ENCODE measurements at regions not wholly inside any gene's neighbourhood (a gene's known extent, or its start where the extent isn't known, plus 50 kb on each side); places are given as distances from the start of the nearest gene placed in this dataset.
A peak's percentile ranks its signal among the peaks of the same experiment; 100 is the strongest.

DNA sequence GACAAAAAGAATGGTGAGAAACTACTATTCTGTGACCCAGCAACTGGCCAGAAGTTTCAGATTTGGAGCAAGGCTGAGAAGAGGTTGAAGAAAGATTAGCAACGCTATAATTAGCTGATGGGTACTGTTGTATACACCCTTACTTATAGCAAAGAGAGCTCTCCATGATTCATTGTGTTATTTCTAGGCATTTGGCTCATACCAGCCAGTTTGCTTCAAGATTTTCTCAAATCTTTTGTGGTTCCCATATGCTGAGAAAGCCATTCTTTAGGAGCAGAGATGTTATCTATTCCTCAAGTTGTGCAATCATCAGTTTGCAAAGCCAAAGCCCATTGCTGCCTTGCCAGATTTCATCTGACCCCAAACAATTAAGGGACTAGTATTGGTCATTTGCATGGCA, 179.4 kb downstream of the ETS1 start:
- no peak for DNase-seq

DNA sequence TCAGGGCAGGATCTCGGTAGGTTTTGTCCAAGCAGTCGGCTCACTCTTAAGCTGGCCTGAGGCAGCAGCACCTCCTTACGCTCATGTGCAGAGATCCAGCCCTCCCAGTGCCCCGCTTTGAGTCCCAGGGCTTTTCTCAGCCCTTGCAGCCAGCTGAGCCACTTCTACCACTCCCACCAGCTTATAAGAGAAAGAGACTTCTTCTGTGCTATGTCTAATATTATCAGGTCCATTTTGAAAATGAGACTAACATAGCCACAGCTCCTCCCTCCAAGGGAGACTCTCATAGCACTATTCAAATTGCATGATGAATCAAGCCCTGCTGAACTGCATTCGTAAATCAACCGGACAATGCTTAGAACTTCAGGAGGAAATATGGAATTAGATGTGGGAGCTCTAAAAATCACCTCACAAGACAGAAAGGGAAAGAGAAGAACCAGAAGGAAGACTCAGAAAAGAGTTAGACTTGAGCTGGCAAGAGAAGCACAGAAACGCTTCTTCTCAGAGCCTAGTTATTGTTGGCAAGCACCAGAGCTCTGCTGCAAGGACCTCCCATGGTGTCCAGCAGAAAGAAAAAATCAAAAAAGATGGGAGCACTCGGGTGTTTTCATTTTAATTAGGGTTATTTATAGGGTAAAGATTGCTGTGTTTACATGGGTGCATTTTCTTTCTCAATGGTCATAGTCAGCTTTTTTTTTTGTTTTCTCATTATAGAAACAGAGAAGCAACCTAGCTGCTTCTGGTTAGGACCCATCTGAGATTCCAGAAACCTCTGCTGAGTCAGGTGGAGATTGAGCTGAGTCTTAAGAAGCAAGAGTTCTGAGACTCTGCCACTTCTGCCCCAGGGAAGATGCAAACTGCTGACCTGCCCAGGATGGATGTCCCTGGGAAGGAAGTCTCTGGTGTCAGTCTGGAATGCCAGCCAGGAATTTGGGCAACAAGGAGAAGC, 181.4 kb downstream of the ETS1 start:
- DNase-seq, result no peak

DNA sequence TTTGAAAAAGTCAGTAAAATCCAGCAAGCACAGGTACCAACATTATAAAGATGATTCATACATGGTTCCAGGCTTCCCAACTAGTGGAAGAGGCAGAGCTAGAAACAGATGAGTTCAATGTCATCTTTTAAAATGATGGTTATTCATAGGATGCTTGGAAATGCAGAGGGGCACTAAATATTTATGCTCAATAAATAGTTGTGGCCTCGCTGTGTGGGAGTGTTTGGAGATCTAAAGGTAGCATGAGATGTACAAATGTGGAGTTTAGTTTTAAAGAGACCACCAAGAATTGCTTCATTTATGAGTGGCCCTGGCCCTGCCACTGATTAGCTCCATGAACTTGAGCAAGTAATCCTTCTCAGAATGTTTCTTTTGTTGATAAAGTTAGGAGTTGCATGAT, 182.2 kb downstream of the ETS1 start:
- no peak for DNase-seq

DNA sequence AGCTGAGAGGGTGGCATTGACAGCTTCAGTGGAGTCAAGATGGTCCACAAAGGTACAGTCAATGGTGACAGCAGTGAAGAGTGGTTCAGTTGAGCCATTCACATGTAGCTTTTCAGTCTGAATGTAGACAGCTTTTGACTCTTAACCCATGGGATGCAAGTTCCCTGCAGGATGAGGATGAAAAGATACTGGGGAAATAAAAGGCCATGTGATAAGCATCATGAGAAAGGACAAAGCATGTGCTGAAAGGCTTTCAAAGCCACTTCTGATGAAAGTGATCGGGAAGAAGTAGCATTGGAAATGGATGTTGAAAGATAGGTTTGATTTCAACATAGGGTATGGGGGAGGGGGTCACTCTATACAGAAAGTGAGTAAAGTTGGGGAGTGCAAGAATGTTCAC, 182.9 kb downstream of the ETS1 start:
- no peak for DNase-seq

DNA sequence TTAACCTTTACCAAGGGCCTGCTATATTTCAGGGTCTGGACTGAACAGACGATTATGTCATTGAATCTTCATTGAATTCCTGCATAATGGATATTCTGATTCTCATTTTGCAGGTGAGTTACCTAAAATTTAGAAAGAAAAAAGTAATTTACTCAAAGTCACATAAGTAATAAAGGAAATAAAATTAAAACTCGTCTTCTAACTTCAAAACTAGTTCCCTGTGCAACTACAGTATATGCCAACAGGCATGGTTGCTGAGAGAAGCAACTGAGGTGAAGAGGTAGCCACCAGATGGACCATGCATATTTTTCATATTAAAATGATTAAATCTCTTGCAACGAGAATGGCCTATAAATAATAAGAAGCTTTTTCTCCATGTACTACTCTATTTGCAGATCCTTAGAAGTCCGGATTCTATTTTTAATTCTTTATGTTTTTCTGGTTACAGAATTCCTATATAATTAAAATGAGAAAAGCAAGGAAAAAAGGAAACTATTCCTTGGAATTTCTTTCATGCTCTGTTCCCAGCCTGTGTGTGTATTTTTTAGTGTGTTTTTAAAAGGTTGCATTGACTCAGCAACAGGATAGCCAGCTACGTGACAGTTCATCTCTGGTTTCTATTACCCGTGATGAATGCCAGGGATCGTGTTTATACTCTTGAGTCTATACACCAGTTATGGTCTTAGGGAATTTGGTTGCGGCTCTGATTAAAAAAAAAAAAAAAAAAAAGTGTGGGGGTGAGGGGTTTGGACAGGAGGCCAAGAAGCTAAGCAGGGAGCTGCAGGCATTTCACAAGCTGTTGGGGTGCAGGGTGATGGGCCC, 186.8 kb downstream of the ETS1 start:
- no peak for DNase-seq

DNA sequence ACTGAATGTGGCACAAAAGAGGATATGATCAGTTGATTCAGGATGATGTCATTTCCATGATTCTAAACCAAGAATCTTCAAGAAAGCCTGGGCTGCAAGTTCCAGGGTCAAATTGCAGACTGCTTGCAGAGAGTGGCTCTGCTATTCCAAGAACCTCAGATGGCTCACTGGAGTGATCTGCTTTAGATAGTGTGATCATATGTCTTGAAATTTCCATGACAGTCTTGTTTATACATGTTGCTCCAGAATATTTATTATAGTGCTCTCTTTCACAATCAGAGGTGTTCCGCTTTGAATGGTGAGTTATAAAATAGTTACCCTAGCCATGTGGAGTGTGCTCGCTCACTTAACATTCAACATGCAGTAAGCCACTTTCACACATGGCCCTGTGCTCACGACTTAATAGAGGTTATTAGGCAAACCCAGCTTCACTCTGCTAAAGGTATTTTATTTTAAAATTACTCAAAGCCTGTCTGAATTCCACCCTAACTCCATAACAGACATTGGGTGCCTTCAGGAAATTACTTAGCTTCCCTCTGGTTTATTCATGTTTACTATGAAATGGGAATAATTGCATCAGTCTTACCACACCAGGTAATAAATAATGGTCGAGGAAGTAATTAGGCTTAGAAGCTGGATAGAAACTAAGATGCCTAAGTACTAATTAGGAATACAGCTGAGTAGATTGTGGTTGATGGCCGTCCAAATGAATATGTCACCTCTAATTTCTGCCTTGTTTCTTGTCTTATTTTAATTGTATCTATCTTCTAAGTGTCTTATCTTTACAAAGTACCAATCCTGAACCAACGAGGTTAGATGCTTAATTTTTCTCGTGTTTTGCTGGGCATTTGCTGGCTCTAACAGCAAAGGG, 187.9 kb downstream of the ETS1 start:
- peak; percentile 83 for DNase-seq

DNA sequence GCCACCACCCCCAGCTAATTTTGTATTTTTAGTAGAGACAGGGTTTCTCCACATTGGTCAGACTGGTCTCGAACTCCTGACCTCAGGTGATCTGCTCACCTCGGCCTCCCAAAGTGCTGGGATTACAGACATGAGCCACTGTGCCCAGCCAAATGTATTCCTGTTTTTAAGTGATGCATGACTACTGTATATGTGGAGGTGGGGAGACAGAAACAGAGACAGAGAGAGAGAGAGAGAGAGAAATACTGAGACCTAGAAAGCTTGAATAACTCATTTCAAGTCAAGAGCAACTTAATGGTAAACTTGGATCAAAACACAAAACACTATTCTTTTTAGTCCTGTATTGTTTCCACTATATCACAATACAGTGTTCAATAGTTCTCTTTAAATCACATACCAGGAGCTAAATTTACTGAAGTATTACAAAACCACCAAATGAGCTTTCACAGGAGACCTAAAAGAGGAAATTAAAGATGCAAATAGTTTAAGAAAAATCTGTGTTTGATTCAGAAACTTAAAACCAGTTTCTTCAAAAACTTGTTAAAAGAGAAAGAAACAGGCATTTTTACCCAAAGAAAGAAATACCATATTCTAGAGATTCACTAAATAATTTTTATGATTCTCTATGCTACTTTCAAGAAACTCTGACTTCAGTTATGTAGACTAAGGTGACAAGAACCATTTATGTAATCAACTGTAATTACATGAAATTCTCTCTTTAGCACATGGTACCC, 188.7 kb downstream of the ETS1 start:
- DNase-seq, result peak; percentile 53

DNA sequence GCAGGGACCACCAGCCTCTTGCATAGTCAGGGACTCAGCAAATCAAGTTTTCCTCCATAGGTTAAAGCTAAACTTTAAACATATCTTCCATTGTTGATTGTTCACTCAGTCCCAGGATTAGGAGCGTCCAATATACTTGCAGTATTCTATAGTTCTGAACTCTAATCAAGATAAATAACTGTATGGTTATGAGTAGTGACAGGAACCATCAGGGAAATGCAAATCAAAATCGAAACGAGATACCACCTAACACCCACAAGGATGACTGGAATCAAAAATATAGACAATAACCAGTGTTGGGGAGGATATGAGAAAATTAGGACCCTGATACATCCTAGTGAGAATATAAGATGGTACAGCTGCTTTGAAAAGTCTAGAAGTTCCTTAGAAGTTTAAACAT, 190.0 kb downstream of the ETS1 start:
- DNase-seq, result no peak

DNA sequence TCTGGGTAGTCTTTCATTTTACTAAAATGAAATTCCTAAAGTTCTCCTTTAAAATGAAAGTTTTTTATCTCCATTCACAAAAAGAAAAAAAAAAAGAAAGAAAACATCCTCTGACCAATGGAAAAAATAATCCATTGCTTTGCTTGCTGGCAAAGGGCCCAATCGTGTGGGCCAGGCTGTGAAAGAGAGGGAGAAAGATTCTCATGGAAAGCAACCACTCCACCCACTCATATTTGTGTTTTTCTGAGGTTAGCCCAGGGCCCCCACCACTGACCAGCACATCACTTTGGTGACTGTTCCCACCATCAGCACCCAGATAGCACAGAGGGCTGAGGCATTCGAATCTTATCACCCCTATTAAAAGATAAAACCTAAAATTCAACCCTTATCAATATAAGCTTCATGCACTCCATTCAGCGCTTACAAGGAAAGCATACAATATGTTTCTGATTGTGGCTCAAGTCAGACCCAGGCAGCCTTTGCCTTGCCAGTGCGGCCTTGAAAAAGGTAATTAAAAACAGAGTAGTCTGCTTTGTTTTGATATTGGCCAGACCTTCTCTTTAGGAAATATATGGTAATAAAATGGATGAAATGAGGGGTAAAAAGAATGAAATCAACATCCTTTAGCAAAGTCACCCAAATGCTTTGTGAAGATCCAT, 192.8 kb downstream of the ETS1 start:
- no peak for DNase-seq

DNA sequence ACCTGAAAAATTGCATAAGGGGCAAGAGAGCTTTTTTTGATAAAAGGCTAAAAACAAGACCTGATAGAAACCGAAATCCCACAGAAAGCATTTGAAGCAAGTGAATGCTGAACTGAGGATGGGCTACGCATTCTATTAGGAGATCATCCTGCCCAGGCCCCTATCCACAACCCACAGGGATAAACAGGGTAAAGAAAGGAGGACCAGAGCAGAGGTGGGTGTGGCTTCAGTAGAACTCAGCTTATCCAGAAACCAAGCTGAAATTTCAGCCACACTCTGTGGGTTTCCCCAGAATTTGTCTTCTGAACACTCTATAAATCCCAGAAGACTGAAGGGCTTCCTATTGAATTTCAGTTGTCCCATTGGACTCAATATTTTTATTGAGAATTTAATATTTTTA, 195.1 kb downstream of the ETS1 start:
- no peak for DNase-seq

DNA sequence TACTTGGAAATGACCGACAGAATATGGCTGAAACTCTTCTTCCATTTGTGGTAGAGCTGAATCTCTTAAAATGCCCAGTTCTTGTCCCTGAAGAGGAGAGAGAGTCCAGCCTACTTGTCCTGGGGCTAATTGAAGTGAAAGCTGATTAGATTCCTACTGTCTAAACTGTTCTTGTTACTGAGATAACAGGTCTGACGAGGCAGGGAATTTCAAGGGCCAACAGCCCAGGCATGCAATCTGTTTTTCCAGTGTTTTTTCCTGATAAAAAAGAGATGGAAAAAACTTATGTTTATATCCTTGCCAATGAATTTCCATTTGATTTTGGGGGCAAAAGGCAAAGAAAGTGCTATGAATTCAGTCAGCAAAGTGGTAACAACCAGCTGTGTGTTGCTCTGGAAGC, 195.5 kb downstream of the ETS1 start:
- no peak for DNase-seq

DNA sequence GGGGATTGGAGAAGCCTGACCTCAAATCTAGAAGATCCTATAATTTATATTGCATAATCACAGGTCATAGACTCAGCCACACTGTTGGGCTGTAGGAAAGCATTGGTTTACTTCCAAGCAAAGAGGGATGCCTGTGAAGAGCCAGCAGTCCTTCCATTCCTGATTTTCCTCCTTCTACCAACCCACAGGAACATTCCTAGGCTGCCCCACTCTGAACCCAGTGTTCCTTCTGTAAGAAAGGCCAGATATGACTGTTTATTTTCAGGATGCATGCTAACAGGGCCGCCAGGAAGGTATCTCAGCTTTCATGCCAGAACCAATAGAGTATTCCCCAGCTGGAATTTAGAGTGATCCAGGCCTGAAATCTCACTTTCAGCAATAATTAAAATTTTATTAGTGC, 197.1 kb downstream of the ETS1 start:
- DNase-seq, result no peak

DNA sequence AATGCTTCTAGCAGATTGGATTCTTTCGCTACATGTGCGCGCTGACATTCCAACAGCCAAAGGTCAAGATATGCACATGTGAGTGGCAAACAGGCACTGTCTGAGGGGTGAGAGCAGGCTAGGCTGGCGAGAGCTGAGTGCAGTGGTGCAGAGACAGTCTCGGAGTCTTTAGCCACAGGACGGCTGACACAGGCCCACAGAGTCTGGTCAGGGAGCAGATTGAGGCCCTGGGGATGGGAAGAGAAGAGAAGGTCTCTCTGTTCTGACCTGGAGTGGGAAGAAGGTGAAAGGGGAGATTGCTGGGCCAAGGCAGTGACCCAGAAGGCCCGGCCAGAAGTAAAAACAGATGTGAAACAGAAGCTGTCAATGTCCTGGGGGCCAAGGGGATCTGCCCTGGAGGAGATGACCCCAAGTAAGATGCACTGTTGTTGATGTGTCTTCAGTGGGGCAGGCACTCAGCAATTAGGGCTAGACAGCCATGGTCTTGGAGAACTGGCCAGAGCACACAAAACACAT, 197.8 kb downstream of the ETS1 start:
- no peak for DNase-seq

DNA sequence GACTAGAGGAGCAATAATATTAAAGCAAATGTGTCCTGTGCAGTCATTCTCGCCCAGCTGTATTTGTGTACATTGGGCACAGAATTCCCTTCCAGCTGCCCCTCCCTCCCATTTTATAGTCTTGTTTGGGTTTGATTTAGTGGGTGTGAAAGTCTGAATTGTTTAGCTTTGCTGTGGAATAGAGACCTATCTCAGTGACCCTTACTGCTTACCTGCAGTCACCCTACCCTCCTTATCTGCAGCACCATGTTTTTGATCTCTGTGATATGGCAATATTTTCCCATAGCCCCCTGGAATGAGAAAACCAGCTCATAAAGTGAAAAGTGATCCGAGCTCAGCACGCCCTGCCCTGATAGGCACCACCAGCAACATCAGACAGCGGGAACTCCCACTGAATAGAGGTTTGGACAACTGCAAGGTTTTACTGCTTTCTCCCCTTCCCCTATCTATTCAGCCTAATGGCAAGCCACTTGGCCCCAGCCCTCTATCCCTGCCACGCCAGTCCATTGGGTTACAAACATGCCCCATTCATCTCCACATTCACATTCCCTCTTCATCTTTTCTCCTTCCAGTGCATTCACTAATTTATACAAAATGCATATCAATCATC, 199.0 kb downstream of the ETS1 start:
- no peak for DNase-seq

DNA sequence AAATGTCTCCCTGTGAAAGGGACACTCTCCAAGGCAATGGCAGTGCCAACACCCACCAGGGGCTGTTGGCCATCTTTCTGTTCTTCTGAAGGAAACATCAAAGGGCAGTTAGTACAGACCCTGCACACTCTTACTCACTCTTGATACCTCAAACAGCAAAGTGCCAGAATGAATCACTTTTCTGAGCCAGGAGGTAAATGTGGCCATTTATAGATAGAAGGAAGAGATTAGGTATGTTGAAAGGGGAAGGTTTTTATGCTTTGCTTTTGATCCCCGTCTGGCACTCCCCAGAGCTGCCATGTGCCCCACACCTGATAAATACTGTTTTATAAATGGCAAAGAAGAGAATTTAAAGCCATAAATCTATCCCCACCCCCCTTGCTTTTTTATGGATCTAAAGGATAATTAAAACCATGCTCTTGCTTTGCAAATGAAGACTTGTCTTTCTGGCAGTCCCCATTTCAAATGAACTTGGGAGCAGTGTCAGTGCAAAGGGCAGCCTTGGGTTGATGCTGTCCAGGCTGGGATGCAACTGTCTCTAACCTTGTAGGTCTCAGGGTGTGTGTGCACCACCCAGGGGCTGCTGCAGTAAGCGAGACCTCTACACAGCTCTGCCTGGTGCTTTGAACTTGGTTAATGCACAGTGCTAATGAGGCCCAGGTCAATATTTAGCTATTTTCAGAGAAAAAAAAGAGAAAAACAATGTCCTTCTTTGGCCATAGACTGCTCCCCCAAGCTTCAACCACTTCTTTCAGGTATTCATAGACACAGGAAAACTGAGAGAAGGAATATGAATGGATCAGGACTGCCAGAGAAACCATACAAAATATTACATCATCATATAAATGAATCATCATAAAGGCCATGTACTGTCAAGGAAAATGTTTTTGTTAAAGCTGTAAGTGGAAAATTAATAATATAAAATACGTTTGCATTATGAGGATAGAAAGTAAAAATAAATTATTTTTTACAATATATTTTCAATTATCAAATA, 207.5 kb downstream of the ETS1 start:
- no peak for DNase-seq

DNA sequence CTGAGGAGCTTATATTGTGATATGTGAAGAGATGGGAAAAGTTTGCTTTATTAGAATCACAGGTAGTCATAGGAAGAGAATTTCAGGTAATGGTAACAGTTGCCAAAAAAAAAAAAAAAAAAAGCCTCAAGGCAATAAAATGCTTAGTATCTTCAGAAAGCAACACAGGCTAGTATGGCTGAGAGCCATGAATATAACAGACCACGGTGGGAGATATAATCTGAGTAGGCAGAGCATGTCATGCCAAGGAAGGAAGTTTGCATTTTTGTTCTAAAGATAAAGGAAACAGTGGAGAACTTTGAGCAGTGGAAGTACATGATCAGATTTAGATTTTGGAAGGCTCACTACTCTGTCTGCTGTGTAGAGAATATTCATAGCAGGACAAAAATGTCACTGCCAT, 211.4 kb downstream of the ETS1 start:
- DNase-seq, result no peak

DNA sequence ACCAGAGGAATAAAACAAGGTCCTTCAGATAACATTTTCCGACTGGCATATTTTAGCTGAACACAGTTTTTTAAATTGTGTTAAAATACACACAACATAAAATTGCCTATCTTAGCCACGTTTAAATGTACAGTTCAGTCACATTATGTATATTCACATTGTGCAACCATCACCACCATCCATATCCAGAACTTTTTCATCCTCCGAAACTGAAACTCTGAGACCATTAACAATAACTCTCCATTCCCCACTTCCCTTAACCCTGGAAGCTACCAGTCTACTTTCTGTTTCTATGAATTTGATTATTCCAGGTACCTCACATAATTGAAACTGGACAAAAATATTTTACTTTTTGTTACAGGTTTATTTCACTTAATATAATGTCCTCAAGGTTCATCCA, 213.3 kb downstream of the ETS1 start:
- peak; percentile 70 for DNase-seq

DNA sequence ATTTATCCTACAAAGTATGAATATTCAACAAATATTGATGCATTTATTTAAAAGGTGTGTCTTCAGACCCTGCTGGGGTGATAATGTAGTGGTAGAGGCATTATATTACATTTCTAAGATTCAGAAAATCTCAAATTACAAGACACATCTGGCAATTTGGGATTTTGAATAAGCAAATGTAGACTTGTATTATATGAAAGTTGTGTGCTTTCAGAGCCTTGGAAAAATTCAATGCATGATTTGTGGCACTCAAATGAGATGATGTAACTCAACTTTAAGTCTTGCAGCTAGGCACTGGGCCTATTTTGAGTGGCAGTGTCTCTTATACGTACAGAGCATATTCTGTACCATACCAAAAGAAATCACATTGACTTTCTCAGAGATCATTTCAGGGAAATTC, 214.4 kb downstream of the ETS1 start:
- no peak for DNase-seq

DNA sequence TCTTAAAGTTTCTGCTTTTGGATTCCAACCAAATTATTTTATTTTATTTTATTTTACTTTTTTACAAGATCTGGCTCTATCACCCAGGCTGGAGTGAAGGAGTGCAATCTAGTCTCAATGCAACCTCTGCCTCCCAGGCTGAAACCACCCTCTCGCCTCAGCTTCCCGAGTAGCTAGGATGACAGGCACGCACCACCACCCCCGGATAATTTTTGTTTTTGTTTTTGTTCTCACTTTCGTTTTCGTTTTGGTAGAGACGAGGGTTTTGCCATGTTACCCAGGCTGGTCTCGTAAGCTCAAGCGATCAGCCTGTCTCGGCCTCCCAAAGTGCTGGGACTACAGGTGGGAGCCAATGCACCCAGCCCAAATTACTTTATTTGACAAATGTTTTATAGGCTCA, 219.8 kb downstream of the ETS1 start:
- DNase-seq, result peak; percentile 3

DNA sequence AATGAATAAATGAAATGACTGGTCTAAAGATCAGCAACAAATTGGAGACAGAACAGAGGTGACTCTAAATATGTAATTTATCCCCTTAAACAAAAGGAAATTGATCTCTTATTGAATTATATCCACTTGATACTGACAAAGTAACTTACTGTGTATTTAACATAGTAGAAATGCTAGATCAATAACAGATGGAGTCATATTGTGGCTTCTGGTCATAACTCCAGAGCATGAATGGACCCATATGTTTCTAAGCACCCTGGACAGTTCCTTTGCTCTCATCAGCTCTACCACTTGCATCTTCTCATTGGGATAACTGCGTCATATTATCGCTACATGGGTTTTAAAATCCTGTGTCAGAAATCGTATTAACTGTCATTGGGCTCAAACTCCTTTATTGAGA, 222.3 kb downstream of the ETS1 start:
- DNase-seq, result no peak
